ENCODE measurements at regions not wholly inside any gene's neighbourhood (a gene's known extent, or its start where the extent isn't known, plus 50 kb on each side); places are given as distances from the start of the nearest gene placed in this dataset.

DNA sequence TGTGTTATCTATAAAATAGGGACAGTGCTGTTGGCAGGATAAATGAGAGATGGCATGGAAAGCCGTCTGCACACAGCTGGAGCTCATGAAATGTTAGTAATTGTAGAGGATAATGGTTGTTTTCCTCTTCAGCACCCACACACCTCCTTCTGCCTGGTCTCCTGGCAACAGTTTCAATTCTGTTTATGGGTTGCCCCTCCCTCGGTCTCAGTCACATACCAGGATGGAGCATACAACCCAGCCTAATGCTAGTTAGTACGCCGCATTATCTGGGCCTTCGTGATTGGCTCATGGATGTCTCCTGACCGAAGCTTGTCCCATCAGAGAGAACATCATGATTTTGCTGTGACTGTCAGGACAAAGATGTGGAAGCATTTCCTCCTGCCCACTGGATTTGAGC, 126.2 kb upstream of the WSCD1 start:
- TF ChIP-seq, protein P1, sequence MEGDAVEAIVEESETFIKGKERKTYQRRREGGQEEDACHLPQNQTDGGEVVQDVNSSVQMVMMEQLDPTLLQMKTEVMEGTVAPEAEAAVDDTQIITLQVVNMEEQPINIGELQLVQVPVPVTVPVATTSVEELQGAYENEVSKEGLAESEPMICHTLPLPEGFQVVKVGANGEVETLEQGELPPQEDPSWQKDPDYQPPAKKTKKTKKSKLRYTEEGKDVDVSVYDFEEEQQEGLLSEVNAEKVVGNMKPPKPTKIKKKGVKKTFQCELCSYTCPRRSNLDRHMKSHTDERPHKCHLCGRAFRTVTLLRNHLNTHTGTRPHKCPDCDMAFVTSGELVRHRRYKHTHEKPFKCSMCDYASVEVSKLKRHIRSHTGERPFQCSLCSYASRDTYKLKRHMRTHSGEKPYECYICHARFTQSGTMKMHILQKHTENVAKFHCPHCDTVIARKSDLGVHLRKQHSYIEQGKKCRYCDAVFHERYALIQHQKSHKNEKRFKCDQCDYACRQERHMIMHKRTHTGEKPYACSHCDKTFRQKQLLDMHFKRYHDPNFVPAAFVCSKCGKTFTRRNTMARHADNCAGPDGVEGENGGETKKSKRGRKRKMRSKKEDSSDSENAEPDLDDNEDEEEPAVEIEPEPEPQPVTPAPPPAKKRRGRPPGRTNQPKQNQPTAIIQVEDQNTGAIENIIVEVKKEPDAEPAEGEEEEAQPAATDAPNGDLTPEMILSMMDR (IDR thresholded peaks at IDR 0.05): no peak
- no peak for DNase-seq (ENCODE audit: low spot score)
- Histone ChIP-seq H3K9me3 (no peaks in the 10 kb centered on the region), H3K27ac (no peak overlapping the region), H3K27me3 (replicated peaks; ENCODE audit: insufficient read depth) (no peaks in the 10 kb centered on the region), H3K4me1 (replicated peaks) (no peaks in the 10 kb centered on the region), H3K4me3 (no peak overlapping the region), H3K36me3 (no peaks in the 10 kb centered on the region)
- WGBS: 78% methylated on average over 6 of the region's 6 CpGs
- intact Hi-C loops (cut with DNase I): no loop called here

GRCh38 chr17:5947701-5948180, 122.4 kb upstream of the WSCD1 start:
- no peak for DNase-seq (ENCODE audit: low spot score)
- H3K9me3 ChIP-seq: no peaks in the 10 kb centered on the region
- intact Hi-C loops (cut with DNase I): no loop called here
- no peak overlapping the region for H3K27ac ChIP-seq
- H3K4me1 ChIP-seq (replicated peaks): no peaks in the 10 kb centered on the region
- H3K27me3 ChIP-seq (replicated peaks; ENCODE audit: insufficient read depth): no peaks in the 10 kb centered on the region
- TF ChIP-seq POLR2AphosphoS5 (IDR thresholded peaks at IDR 0.05): no peak
- H3K4me3 ChIP-seq: no peak overlapping the region
- no peaks in the 10 kb centered on the region for H3K36me3 ChIP-seq
- WGBS: 81% methylated on average over 2 of the region's 2 CpGs

DNA sequence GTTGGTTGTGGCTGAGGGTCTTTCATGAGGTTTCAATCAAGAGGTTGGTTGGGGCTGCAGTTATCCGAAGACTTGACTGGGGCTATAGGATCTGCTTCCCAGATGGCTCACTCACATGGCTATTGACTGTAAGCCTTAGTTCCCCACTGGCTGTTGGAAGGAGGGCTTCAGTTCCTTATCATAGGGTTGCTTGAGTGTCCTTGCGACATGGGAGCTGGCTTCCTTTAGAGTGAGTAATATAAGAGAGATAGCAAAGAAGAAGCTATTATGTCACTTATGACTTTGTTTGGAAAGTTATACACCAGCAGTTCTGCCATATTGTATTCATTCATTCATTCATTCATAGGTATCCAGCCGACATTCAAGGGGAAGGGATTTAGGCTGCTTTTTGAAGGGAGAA, 121.4 kb upstream of the WSCD1 start:
- TF ChIP-seq POLR2AphosphoS5 (IDR thresholded peaks at IDR 0.05) (no peak), POLR2A (IDR thresholded peaks at IDR 0.05) (no peak)
- TF ChIP-seq, protein P1 (IDR thresholded peaks at IDR 0.05): no peak
- no peak for DNase-seq (ENCODE audit: low spot score)
- Histone ChIP-seq H3K36me3 (no peaks in the 10 kb centered on the region), H3K4me1 (replicated peaks) (no peaks in the 10 kb centered on the region), H3K9me3 (no peaks in the 10 kb centered on the region), H3K27ac (no peak overlapping the region), H3K27me3 (replicated peaks; ENCODE audit: insufficient read depth) (no peaks in the 10 kb centered on the region), H3K4me3 (no peak overlapping the region)
- 92% methylated on average over 3 of the region's 3 CpGs for WGBS
- intact Hi-C loops (cut with DNase I): no loop called here

GRCh38 chr17:5950878-5951277, 119.3 kb upstream of the WSCD1 start:
- DNase-seq (ENCODE audit: low spot score): no peak

GRCh38 chr17:5951912-5952311, 118.3 kb upstream of the WSCD1 start:
- WGBS: 35% methylated on average over 3 of the region's 3 CpGs

More at GRCh38 chr17:5950878-5951277, 119.3 kb upstream of the WSCD1 start:
- Histone ChIP-seq H3K9me3 (no peaks in the 10 kb centered on the region), H3K4me1 (replicated peaks) (no peaks in the 10 kb centered on the region), H3K4me3 (no peak overlapping the region), H3K36me3 (no peaks in the 10 kb centered on the region), H3K27ac (no peak overlapping the region), H3K27me3 (replicated peaks; ENCODE audit: insufficient read depth) (no peaks in the 10 kb centered on the region)
- intact Hi-C loops (cut with DNase I): no loop called here
- 11% methylated on average over 8 of the region's 8 CpGs for WGBS
- no peak for TF ChIP-seq POLR2AphosphoS5 (IDR thresholded peaks at IDR 0.05)
- TF ChIP-seq, protein P1 (IDR thresholded peaks at IDR 0.05): no peak
- TF ChIP-seq POLR2A (IDR thresholded peaks at IDR 0.05): no peak

More at GRCh38 chr17:5951912-5952311, 118.3 kb upstream of the WSCD1 start:
- TF ChIP-seq, protein P1 (IDR thresholded peaks at IDR 0.05): no peak
- TF ChIP-seq POLR2AphosphoS5 (IDR thresholded peaks at IDR 0.05): no peak
- no peak for TF ChIP-seq POLR2A (IDR thresholded peaks at IDR 0.05)
- H3K4me1 ChIP-seq (replicated peaks): no peaks in the 10 kb centered on the region
- no peak overlapping the region for H3K4me3 ChIP-seq
- intact Hi-C loops (cut with DNase I): no loop called here
- DNase-seq (ENCODE audit: low spot score): no peak
- no peak overlapping the region for H3K27ac ChIP-seq
- no peaks in the 10 kb centered on the region for H3K9me3 ChIP-seq
- no peaks in the 10 kb centered on the region for H3K27me3 ChIP-seq (replicated peaks; ENCODE audit: insufficient read depth)
- H3K36me3 ChIP-seq: no peaks in the 10 kb centered on the region

Data from prostate gland (tissue), 2 donors.